ENCODE measurements at regions not wholly inside any gene's neighbourhood (a gene's known extent, or its start where the extent isn't known, plus 50 kb on each side); places are given as distances from the start of the nearest gene placed in this dataset.

- TF ChIP-seq HNF4A (conservative IDR thresholded peaks at IDR 0.05) (no peak), FOXA1 (IDR thresholded peaks at IDR 0.05) (no peak), YY1 (IDR thresholded peaks at IDR 0.05) (no peak), MAX (IDR thresholded peaks at IDR 0.05) (no peak), GABPA (IDR thresholded peaks at IDR 0.05 in 1 of 2, conservative IDR thresholded peaks at IDR 0.05 in 1 of 2) (no peak), HNF4G (IDR thresholded peaks at IDR 0.05) (no peak), NR2F2 (IDR thresholded peaks at IDR 0.05) (no peak), TAF1 (conservative IDR thresholded peaks at IDR 0.05) (no peak), ATF3 (IDR thresholded peaks at IDR 0.05) (no peak), RXRA (IDR thresholded peaks at IDR 0.05) (no peak), EGR1 (IDR thresholded peaks at IDR 0.05; ENCODE audit: low read depth in 2 of 2) (no peak), ZBTB33 (IDR thresholded peaks at IDR 0.05) (no peak), REST (IDR thresholded peaks at IDR 0.05) (no peak)
- 99% methylated on average over 1 of the region's 1 CpG for WGBS
- H3K27me3 ChIP-seq (ENCODE audit: control insufficient read depth in 4 of 4, insufficient read depth in 4 of 4, low read length in 3 of 4) = peaks cover 0 to 2% (median 0%) of the 10 kb centered on the region in 4 donors
- H3K4me1 ChIP-seq (ENCODE audit: control insufficient read depth in 4 of 4, insufficient read depth in 4 of 4, low read length in 3 of 4) = no peaks in the 10 kb centered on the region
- H3K27ac ChIP-seq (ENCODE audit: low read depth in 1 of 2, low read length in 2 of 2) = no peak overlapping the region
- no peak overlapping the region for H3K4me3 ChIP-seq (ENCODE audit: low read depth in 1 of 3, low read length in 3 of 3)
- no peaks in the 10 kb centered on the region for H3K36me3 ChIP-seq (ENCODE audit: control insufficient read depth in 4 of 4, insufficient read depth in 3 of 4, low read depth in 1 of 4, low read length in 3 of 4)
- H3K9me3 ChIP-seq (ENCODE audit: control insufficient read depth in 4 of 4, low read length in 3 of 4) = no peaks in the 10 kb centered on the region
- no peak for DNase-seq (ENCODE audit: low spot score)
- no peak overlapping the region for H3K9ac ChIP-seq (ENCODE audit: low read depth in 1 of 2, low read length in 2 of 2)
Measured at GRCh38 chr4:157932936-157933335, 239.9 kb downstream of the GASK1B start.

GRCh38 chr4:157929486-157929885, 243.3 kb downstream of the GASK1B start:
- Histone ChIP-seq H3K4me1 (ENCODE audit: control insufficient read depth in 4 of 4, insufficient read depth in 4 of 4, low read length in 3 of 4) (no peaks in the 10 kb centered on the region), H3K36me3 (ENCODE audit: control insufficient read depth in 4 of 4, insufficient read depth in 3 of 4, low read depth in 1 of 4, low read length in 3 of 4) (no peaks in the 10 kb centered on the region), H3K27ac (ENCODE audit: low read depth in 1 of 2, low read length in 2 of 2) (no peak overlapping the region), H3K9me3 (ENCODE audit: control insufficient read depth in 4 of 4, low read length in 3 of 4) (no peaks in the 10 kb centered on the region), H3K9ac (ENCODE audit: low read depth in 1 of 2, low read length in 2 of 2) (no peak overlapping the region), H3K27me3 (ENCODE audit: control insufficient read depth in 4 of 4, insufficient read depth in 4 of 4, low read length in 3 of 4) (peaks cover 0 to 2% (median 0%) of the 10 kb centered on the region in 4 donors), H3K4me3 (ENCODE audit: low read depth in 1 of 3, low read length in 3 of 3) (no peak overlapping the region)
- no peak for TF ChIP-seq NR2F2 (IDR thresholded peaks at IDR 0.05)
- TF ChIP-seq FOXA1 (IDR thresholded peaks at IDR 0.05) = no peak
- no peak for TF ChIP-seq FOXA2 (IDR thresholded peaks at IDR 0.05)
- no peak for TF ChIP-seq EGR1 (IDR thresholded peaks at IDR 0.05; ENCODE audit: low read depth in 2 of 2)
- no peak for TF ChIP-seq HNF4G (IDR thresholded peaks at IDR 0.05)
- TF ChIP-seq JUND (IDR thresholded peaks at IDR 0.05) = no peak
- TF ChIP-seq TAF1 (conservative IDR thresholded peaks at IDR 0.05) = no peak
- no peak for TF ChIP-seq CTCF (IDR thresholded peaks at IDR 0.05; ENCODE audit: low read depth, low read length, missing input control)
- DNase-seq (ENCODE audit: low spot score) = no peak
- WGBS = 96% methylated on average over 1 of the region's 1 CpG
